GM23248 (cell line): ENCODE measurements at regions not wholly inside any gene's neighbourhood (a gene's known extent, or its start where the extent isn't known, plus 50 kb on each side); places are given as distances from the start of the nearest gene placed in this dataset.

Source experiments
- DNase-seq: peaks from one replicate; pipeline ENCODE4 v3.0.0-alpha.2; 2015
- H2AFZ ChIP-seq: fragments of 200-600 bp; sonication (generic); 2 replicates; pipeline ENCODE4 v1.6.1; 2016; ENCODE audit warnings: antibody characterized with exemption
- H3F3A ChIP-seq: fragments of 200-600 bp; sonication (generic); 2 replicates; pipeline ENCODE4 v1.6.1; 2016; ENCODE audit warnings: mild to moderate bottlenecking, antibody characterized with exemption, mixed run types; ENCODE audit not compliant: insufficient read depth
- H3K27ac ChIP-seq: fragments of 200-600 bp; sonication (generic); 2 replicates; pipeline ENCODE4 v1.5.1; 2016; ENCODE audit warnings: mild to moderate bottlenecking
- H3K27me3 ChIP-seq: fragments of 200-600 bp; sonication (generic); replicated peaks from 2 replicates; pipeline ENCODE4 v1.6.1; 2016; ENCODE audit warnings: mild to moderate bottlenecking; ENCODE audit not compliant: insufficient read depth
- H3K36me3 ChIP-seq: fragments of 200-600 bp; sonication (generic); 2 replicates; pipeline ENCODE4 v1.6.1; 2016; ENCODE audit warnings: low read depth, mild to moderate bottlenecking
- H3K4me1 ChIP-seq: fragments of 200-600 bp; sonication (generic); 2 replicates; pipeline ENCODE4 v1.6.1; 2016; ENCODE audit warnings: mild to moderate bottlenecking; ENCODE audit not compliant: insufficient read depth
- H3K4me2 ChIP-seq: fragments of 200-600 bp; sonication (generic); one replicate; pipeline ENCODE4 v1.6.1; 2016; ENCODE audit warnings: mild to moderate bottlenecking; ENCODE audit not compliant: unreplicated experiment
- H3K4me3 ChIP-seq: fragments of 200-600 bp; sonication (generic); 2 replicates; pipeline ENCODE4 v1.5.1; 2016; ENCODE audit warnings: mild to moderate bottlenecking
- H3K79me2 ChIP-seq: fragments of 200-600 bp; sonication (generic); 2 replicates; pipeline ENCODE4 v1.6.1; 2016; ENCODE audit warnings: mild to moderate bottlenecking; ENCODE audit not compliant: insufficient read depth
- H3K9ac ChIP-seq: fragments of 200-600 bp; sonication (generic); 2 replicates; pipeline ENCODE4 v1.6.1; 2016; ENCODE audit warnings: mild to moderate bottlenecking
- H3K9me2 ChIP-seq: fragments of 200-600 bp; sonication (generic); 2 replicates; pipeline ENCODE4 v1.6.1; 2016; ENCODE audit warnings: mixed run types, mild to moderate bottlenecking, moderate library complexity; ENCODE audit not compliant: insufficient read depth
- H3K9me3 ChIP-seq: fragments of 200-600 bp; sonication (generic); one replicate; pipeline ENCODE4 v1.6.1; 2017; ENCODE audit warnings: low read depth
- H4K20me1 ChIP-seq: fragments of 200-600 bp; sonication (generic); 2 replicates; pipeline ENCODE4 v1.6.0; 2016; ENCODE audit not compliant: insufficient read depth
- EZH2 ChIP-seq: fragments of 200-600 bp; sonication (generic); IDR thresholded peaks from 2 replicates; pipeline ENCODE4 v1.6.1; 2018; ENCODE audit warnings: antibody characterized with exemption, mild to moderate bottlenecking; ENCODE audit not compliant: insufficient read depth, poor library complexity, severe bottlenecking
- EZH2phosphoT487 ChIP-seq: fragments of 200-600 bp; sonication (generic); IDR thresholded peaks from 2 replicates; pipeline ENCODE4 v1.6.1; 2018; ENCODE audit warnings: antibody characterized with exemption, moderate library complexity, mild to moderate bottlenecking, low read depth; ENCODE audit not compliant: insufficient read depth
- whole genome bisulfite sequencing, 2 experiments: methylation state at CpG; one replicate each; pipeline ENCODE4 v1.1.6; 2015 to 2017; ENCODE audit warnings: low lambda C conversion rate in 2 of 2, low coverage in 1 of 2; ENCODE audit errors: missing lambda C conversion rate in 2 of 2; 5-methylcytosine and 5-hydroxymethylcytosine counted together
- in situ Hi-C: fragments of 300-500 bp; cut with MboI; formaldehyde crosslinking; loops from 2 replicates; pipeline ENCODE4 v1.15.0; 2020

DNA sequence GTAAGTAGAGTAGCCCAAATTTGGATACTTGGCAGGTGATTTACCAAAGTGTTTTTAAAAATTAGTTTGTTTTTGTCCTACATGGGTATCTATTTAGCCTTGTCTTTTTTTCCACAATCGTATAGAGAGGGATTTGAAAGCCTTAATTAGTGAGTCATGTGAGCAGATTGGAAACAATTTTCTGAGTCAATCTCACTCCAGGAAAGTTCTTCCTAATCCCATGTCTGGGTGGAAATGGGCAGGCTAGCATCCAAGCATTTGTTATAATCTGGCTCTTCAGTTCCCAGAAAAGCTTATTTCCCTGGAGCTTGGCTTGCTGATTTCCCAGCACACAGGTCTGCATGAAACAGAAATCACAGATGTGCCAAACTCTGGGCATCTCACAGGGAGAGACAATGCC is 426.9 kb upstream of the BOD1L1 start:
- DNase-seq, result peak; percentile 21
- no peaks in the 10 kb centered on the region for H3F3A ChIP-seq
- H2AFZ ChIP-seq, result no peak overlapping the region
- no peaks in the 10 kb centered on the region for H3K4me1 ChIP-seq
- H3K36me3 ChIP-seq, result no peaks in the 10 kb centered on the region
- H3K9me3 ChIP-seq, result no peaks in the 10 kb centered on the region
- H3K9me2 ChIP-seq, result peaks cover 3% of the 10 kb centered on the region; the same call in 1 of the 2 replicates
- no peak overlapping the region for H3K27ac ChIP-seq
- WGBS, 2 experiments, result 5 to 13% methylated on average over 1 of the region's 1 CpG
- H3K27me3 ChIP-seq, result no peaks in the 10 kb centered on the region
- H3K9ac ChIP-seq, result no peak overlapping the region
- TF ChIP-seq EZH2 (no peak), EZH2phosphoT487 (no peak)
- H4K20me1 ChIP-seq, result no peaks in the 10 kb centered on the region
- in situ Hi-C loops, result no loop called here
- no peaks in the 10 kb centered on the region for H3K79me2 ChIP-seq
- H3K4me3 ChIP-seq, result no peak overlapping the region
- H3K4me2 ChIP-seq, result no peak overlapping the region

DNA sequence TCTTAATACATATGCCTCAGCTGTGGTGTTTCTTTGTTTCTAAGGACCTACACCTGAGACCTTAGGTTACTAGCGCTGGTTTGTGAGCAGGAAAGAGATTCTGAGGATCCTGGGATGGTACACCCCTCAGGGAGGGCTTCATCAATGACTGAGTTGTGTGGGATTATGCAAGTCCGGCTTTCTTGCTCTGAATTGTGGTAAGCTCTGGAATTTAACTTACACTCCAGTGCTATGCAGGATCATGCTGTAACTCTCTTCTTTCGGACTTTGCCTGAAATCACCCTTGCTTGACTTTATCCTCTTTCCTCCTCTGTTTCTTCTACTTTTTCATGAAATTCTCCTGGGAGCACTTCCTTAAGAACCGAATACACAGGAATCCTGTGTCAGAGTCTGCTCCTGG is 431.5 kb upstream of the BOD1L1 start:
- H3K9me2 ChIP-seq, result no peaks in the 10 kb centered on the region
- no peak overlapping the region for H3K9ac ChIP-seq
- no peaks in the 10 kb centered on the region for H3F3A ChIP-seq
- H3K79me2 ChIP-seq, result no peaks in the 10 kb centered on the region
- TF ChIP-seq EZH2 (no peak), EZH2phosphoT487 (no peak)
- DNase-seq, result peak; percentile 25
- no peaks in the 10 kb centered on the region for H3K9me3 ChIP-seq
- no peaks in the 10 kb centered on the region for H3K36me3 ChIP-seq
- no peak overlapping the region for H3K4me2 ChIP-seq
- H3K4me1 ChIP-seq, result no peaks in the 10 kb centered on the region
- H2AFZ ChIP-seq, result no peak overlapping the region
- H3K27me3 ChIP-seq, result no peaks in the 10 kb centered on the region
- no peak overlapping the region for H3K27ac ChIP-seq
- H4K20me1 ChIP-seq, result no peaks in the 10 kb centered on the region
- in situ Hi-C loops, result no loop called here
- H3K4me3 ChIP-seq, result no peak overlapping the region
- WGBS, 2 experiments, result 34 to 37% methylated on average over 4 of the region's 4 CpGs

DNA sequence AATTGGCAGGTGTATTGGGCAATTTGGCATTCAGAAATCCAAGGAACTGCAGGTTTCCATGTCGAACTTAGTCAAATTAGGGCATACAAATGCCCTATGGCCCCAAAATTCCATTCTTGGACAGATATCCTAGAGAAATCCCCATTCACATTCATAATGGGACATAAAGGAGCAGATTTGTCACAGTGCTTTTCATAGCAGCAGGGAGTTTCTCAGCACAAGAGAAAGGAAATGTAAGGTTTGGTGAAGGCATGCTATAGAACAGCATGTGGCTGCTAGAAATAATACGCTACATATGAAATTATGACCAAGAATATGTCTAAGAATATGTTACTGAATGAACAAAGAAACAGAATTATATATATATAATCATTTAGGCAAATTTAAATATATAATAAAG is 437.5 kb upstream of the BOD1L1 start:
- Histone ChIP-seq H4K20me1 (no peaks in the 10 kb centered on the region), H3K9me2 (no peaks in the 10 kb centered on the region), H3K9ac (no peak overlapping the region), H3K9me3 (no peaks in the 10 kb centered on the region), H3K4me2 (no peak overlapping the region), H3K36me3 (no peaks in the 10 kb centered on the region), H3K27ac (no peak overlapping the region), H2AFZ (no peak overlapping the region), H3K4me1 (no peaks in the 10 kb centered on the region), H3K27me3 (peaks cover 4% of the 10 kb centered on the region; the same call in 1 of the 2 replicates), H3K79me2 (no peaks in the 10 kb centered on the region), H3K4me3 (no peak overlapping the region), H3F3A (no peaks in the 10 kb centered on the region)
- TF ChIP-seq EZH2 (no peak), EZH2phosphoT487 (no peak)
- no peak for DNase-seq
- in situ Hi-C loops, result no loop called here
- WGBS, 2 experiments, result 60 to 72% methylated on average over 2 of the region's 2 CpGs

DNA sequence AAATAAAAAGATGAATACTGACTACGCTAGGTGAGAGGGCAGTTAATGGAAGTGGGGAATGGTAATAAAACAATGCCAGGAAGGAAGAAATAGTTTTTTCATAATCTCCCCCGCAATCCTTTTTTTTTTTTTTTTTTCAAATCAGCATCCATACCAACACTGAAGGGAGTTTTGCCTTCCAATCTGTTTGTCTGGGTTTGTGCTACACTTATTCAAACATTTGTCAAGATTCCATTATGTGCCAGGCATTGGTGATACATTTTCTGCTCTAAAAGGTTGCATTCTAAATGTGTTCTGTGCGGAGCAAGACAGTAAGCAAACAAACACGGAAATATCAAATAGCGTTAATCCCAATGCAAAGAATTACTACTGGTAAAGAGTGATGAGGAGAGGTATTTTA is 437.9 kb upstream of the BOD1L1 start:
- no peaks in the 10 kb centered on the region for H4K20me1 ChIP-seq
- no peak overlapping the region for H3K4me2 ChIP-seq
- H3K4me1 ChIP-seq, result no peaks in the 10 kb centered on the region
- no peak overlapping the region for H3K27ac ChIP-seq
- H2AFZ ChIP-seq, result no peak overlapping the region
- H3K36me3 ChIP-seq, result no peaks in the 10 kb centered on the region
- H3K4me3 ChIP-seq, result no peak overlapping the region
- TF ChIP-seq EZH2 (no peak), EZH2phosphoT487 (no peak)
- no peak overlapping the region for H3K9ac ChIP-seq
- in situ Hi-C loops, result no loop called here
- no peak for DNase-seq
- no peaks in the 10 kb centered on the region for H3K9me2 ChIP-seq
- H3K79me2 ChIP-seq, result no peaks in the 10 kb centered on the region
- H3K27me3 ChIP-seq, result peaks cover 4% of the 10 kb centered on the region; the same call in 1 of the 2 replicates
- no peaks in the 10 kb centered on the region for H3F3A ChIP-seq
- 66 to 68% methylated on average over 5 of the region's 5 CpGs for WGBS, 2 experiments
- H3K9me3 ChIP-seq, result no peaks in the 10 kb centered on the region

DNA sequence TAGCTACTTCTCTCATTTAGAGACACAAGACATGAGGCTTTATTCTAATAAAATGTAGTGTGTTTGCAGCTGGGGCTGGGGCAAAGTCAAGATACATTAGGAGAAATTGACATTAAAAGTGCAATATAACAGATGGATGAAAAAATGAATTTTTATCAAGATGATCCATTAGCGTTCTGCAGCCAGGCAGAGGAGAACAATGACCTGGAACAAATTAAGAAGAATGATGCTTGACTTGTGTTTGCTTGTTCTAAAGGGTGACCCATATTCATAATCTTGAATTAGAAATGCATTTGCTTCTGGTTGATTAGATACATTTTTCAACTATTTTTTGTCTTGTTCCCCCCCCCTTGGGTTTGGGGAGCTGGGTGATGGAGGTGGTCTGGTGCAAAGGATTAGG is 439.5 kb upstream of the BOD1L1 start:
- Histone ChIP-seq H3F3A (no peaks in the 10 kb centered on the region), H3K4me2 (no peak overlapping the region), H3K9me3 (no peaks in the 10 kb centered on the region), H3K36me3 (no peaks in the 10 kb centered on the region), H3K27ac (no peak overlapping the region), H4K20me1 (no peaks in the 10 kb centered on the region), H3K79me2 (no peaks in the 10 kb centered on the region), H3K9ac (no peak overlapping the region), H2AFZ (no peak overlapping the region), H3K4me3 (no peak overlapping the region), H3K4me1 (no peaks in the 10 kb centered on the region), H3K9me2 (no peaks in the 10 kb centered on the region), H3K27me3 (peaks cover 4% of the 10 kb centered on the region; the same call in 1 of the 2 replicates)
- WGBS, 2 experiments, result 23 to 28% methylated on average over 1 of the region's 1 CpG
- no peak for TF ChIP-seq EZH2
- no peak for TF ChIP-seq EZH2phosphoT487
- no peak for DNase-seq
- in situ Hi-C loops, result no loop called here
